ENCODE measurements at regions not wholly inside any gene's neighbourhood (a gene's known extent, or its start where the extent isn't known, plus 50 kb on each side); places are given as distances from the start of the nearest gene placed in this dataset.
A peak's percentile ranks its signal among the peaks of the same experiment; 100 is the strongest.

DNA sequence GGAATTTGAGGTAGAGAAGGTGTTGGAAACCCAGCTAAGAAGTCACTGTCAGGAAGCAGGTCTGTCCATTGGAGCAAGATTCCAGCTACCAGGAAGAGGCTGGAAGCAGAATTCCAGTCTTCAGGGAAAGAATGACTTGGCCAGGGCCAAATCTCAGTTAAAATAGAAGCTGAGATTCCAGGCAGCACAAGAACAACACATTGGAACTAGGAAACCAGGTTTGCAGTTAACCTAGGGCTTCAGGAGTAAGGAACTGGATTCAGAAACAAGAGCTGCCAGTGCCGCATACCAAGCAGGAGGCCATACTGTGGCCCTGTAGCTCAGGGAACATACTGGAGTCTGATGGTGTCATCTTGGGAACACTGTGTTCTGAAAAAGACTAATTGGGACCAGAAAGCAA is 73.7 kb upstream of the FUCA2 start:
- DNase-seq (ENCODE audit: low read depth) (no peak), FAIRE-seq (no peak)
- Histone ChIP-seq H3K27me3 (ENCODE audit: control insufficient read depth, insufficient read depth, low read length) (no peaks in the 10 kb centered on the region), H3K36me3 (ENCODE audit: control insufficient read depth, insufficient read depth, low read length) (no peaks in the 10 kb centered on the region), H3K4me3 (ENCODE audit: low read depth, low read length) (no peak overlapping the region)
- TF ChIP-seq, protein P1, sequence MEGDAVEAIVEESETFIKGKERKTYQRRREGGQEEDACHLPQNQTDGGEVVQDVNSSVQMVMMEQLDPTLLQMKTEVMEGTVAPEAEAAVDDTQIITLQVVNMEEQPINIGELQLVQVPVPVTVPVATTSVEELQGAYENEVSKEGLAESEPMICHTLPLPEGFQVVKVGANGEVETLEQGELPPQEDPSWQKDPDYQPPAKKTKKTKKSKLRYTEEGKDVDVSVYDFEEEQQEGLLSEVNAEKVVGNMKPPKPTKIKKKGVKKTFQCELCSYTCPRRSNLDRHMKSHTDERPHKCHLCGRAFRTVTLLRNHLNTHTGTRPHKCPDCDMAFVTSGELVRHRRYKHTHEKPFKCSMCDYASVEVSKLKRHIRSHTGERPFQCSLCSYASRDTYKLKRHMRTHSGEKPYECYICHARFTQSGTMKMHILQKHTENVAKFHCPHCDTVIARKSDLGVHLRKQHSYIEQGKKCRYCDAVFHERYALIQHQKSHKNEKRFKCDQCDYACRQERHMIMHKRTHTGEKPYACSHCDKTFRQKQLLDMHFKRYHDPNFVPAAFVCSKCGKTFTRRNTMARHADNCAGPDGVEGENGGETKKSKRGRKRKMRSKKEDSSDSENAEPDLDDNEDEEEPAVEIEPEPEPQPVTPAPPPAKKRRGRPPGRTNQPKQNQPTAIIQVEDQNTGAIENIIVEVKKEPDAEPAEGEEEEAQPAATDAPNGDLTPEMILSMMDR (IDR thresholded peaks at IDR 0.05; ENCODE audit: insufficient read depth, low read length, severe bottlenecking), result no peak

DNA sequence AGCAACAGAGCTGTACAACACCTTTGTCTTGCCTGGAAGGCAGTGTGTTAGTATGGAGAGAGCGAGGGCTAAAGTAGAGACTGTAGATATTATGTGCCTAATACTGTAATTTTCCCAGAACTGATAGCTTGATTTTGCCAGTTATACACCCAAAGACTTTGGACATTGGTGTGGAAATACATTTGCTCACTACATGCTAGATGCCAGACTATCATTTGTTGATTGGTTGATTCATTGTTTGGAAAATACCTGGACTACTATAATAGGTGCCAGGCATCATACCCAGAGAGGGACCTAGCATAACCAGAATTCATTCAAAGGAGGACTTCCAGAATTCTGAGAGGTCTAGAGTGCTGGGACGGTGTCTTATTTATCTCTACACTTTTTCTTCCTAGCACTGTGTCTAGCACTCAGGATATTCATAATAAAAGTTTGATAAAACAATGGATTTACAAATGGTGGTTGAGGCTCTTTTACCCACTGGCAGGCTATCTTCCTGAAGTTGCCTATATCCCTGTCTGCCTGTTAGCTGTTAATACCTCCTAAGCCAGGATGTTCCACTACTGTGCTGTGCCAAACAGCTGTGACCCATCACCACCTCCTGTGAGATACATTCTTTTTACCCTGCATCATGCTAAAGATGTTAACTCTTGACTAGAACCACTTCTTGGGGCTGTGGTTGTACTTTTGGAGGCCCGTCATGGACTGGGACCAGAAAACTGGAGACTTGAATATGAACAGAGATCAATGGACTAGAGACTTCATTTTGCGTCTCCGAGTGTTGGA is 72.2 kb upstream of the FUCA2 start:
- FAIRE-seq, result no peak

DNA sequence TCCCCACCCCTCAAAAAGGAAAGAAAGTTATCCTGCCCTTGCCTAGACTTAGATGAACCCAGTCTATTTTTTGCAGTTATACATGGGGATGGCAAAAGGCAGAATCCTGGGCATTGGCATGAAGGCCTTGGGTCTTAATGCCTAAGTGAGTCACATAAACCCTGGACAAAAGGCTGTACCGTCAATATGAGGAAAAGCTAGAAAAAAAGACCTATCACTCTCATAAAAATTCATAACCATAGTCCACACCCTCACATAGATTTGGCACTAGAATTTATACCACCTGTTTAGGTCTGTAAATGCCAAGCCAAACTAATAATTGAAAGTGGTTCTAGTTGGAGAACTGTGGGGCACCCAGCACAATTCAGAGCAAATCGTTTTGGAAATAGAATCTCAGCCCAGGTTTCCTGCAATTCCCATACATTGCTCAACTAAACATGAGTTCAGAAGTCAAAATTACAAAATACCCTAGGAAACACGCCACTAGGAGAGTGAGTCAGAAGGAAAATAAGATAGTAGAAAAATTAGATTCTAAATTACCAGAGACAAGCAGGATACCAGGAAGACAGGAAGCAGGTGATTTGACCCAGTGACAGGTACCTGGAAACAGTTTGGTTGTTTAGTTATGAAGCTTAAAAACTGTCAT is 70.4 kb upstream of the FUCA2 start:
- Histone ChIP-seq H3K27me3 (ENCODE audit: control insufficient read depth, insufficient read depth, low read length) (no peaks in the 10 kb centered on the region), H3K36me3 (ENCODE audit: control insufficient read depth, insufficient read depth, low read length) (no peaks in the 10 kb centered on the region), H3K4me3 (ENCODE audit: low read depth, low read length) (no peak overlapping the region)
- no peak for FAIRE-seq
- TF ChIP-seq, protein P1 (IDR thresholded peaks at IDR 0.05; ENCODE audit: insufficient read depth, low read length, severe bottlenecking), result no peak
- peak; percentile 71 for DNase-seq (ENCODE audit: low read depth)

More for the DNA sequence above, 72.2 kb upstream of the FUCA2 start:
- Histone ChIP-seq H3K27me3 (ENCODE audit: control insufficient read depth, insufficient read depth, low read length) (no peaks in the 10 kb centered on the region), H3K4me3 (ENCODE audit: low read depth, low read length) (no peak overlapping the region), H3K36me3 (ENCODE audit: control insufficient read depth, insufficient read depth, low read length) (no peaks in the 10 kb centered on the region)
- TF ChIP-seq, protein P1 (IDR thresholded peaks at IDR 0.05; ENCODE audit: insufficient read depth, low read length, severe bottlenecking), result no peak
- DNase-seq (ENCODE audit: low read depth), result no peak

DNA sequence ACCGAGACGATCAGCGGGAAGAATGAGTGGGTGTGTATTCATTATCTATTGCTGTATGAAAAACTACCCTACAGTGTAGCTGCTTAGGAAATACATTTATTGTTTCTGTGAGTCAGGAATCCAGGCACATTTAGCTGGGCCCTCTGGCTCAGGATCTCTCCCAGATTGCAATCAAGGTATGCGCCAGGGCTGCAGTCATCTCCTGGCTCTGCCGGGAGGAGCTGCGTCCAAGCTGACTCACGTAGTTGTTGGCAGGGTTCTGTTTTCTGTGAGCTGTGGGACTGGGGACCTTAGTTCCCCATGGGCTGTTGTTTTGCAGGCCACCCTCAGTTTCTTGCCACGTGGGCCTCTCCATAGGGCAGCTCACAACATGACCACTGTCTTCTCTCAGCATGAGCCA is 68.2 kb upstream of the FUCA2 start:
- FAIRE-seq (no peak), DNase-seq (ENCODE audit: low read depth) (peak; percentile 43)
- TF ChIP-seq, protein P1 (IDR thresholded peaks at IDR 0.05; ENCODE audit: insufficient read depth, low read length, severe bottlenecking), result no peak
- Histone ChIP-seq H3K27me3 (ENCODE audit: control insufficient read depth, insufficient read depth, low read length) (no peaks in the 10 kb centered on the region), H3K4me3 (ENCODE audit: low read depth, low read length) (no peak overlapping the region), H3K36me3 (ENCODE audit: control insufficient read depth, insufficient read depth, low read length) (no peaks in the 10 kb centered on the region)

DNA sequence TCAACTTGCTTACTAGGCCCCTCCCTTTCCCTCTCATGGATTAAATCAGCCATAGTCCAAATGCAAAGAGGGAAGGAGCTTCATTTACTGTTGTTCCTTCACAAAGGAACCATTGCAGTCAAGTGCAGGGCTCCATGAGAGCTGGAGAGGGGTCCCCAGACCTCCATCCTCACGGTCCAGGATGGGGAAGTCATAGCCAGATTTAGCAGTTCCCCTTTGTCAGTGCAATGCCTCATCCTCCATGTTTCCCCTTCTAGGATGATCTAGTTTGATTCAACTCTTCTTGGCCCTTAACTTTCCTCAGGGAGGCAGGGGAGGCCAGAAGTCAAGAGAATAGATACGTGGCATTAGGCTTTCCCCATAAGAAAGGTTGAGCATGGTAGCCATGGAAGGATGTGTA is 66.5 kb upstream of the FUCA2 start:
- no peaks in the 10 kb centered on the region for H3K36me3 ChIP-seq (ENCODE audit: control insufficient read depth, insufficient read depth, low read length)
- DNase-seq (ENCODE audit: low read depth), result no peak
- TF ChIP-seq, protein P1 (IDR thresholded peaks at IDR 0.05; ENCODE audit: insufficient read depth, low read length, severe bottlenecking), result no peak
- no peaks in the 10 kb centered on the region for H3K27me3 ChIP-seq (ENCODE audit: control insufficient read depth, insufficient read depth, low read length)
- FAIRE-seq, result no peak
- H3K4me3 ChIP-seq (ENCODE audit: low read depth, low read length), result no peak overlapping the region
